Smooth muscle cell (in vitro differentiated cells): ENCODE measurements at regions not wholly inside any gene's neighbourhood (a gene's known extent, or its start where the extent isn't known, plus 50 kb on each side); places are given as distances from the start of the nearest gene placed in this dataset.

ENCODE experiments used
- DNase-seq: peaks from one replicate; lab custom pipeline; 2025; ENCODE audit not compliant: unreplicated experiment; lab: John Stamatoyannopoulos, UW
- H2AFZ ChIP-seq: fragments of 200-600 bp; sonication (generic); 2 replicates; pipeline ENCODE4 v1.6.0; 2016; ENCODE audit warnings: antibody characterized with exemption, low read depth, mild to moderate bottlenecking
- H3F3A ChIP-seq: fragments of 200-600 bp; sonication (generic); 2 replicates; pipeline ENCODE4 v1.6.0; 2017; ENCODE audit warnings: antibody characterized with exemption, low read depth
- H3K27ac ChIP-seq: fragments of 200-600 bp; sonication (generic); 2 replicates; pipeline ENCODE4 v1.5.1; 2016; ENCODE audit warnings: low read depth, mild to moderate bottlenecking
- H3K27me3 ChIP-seq: fragments of 200-600 bp; sonication (generic); 2 replicates; pipeline ENCODE4 v1.6.1; 2016; ENCODE audit warnings: low read depth, mild to moderate bottlenecking
- H3K36me3 ChIP-seq: fragments of 200-600 bp; sonication (generic); 2 replicates; pipeline ENCODE4 v1.5.1; 2016; ENCODE audit warnings: low read depth
- H3K4me1 ChIP-seq: fragments of 200-600 bp; sonication (generic); 2 replicates; pipeline ENCODE4 v1.5.1; 2016; ENCODE audit warnings: low read depth
- H3K4me2 ChIP-seq: fragments of 200-600 bp; sonication (generic); 2 replicates; pipeline ENCODE4 v1.6.0; 2016; ENCODE audit warnings: mild to moderate bottlenecking
- H3K4me3 ChIP-seq: fragments of 200-600 bp; sonication (generic); 2 replicates; pipeline ENCODE4 v1.5.1; 2016; ENCODE audit warnings: mild to moderate bottlenecking
- H3K79me2 ChIP-seq: fragments of 200-600 bp; sonication (generic); 2 replicates; pipeline ENCODE4 v1.6.0; 2016; ENCODE audit warnings: low read depth, mild to moderate bottlenecking
- H3K9ac ChIP-seq: fragments of 200-600 bp; sonication (generic); 2 replicates; pipeline ENCODE4 v1.6.0; 2016; ENCODE audit warnings: low read depth
- H3K9me3 ChIP-seq: fragments of 200-600 bp; sonication (generic); replicated peaks from 2 replicates; pipeline ENCODE4 v1.5.1; 2016; ENCODE audit warnings: low read depth
- H4K20me1 ChIP-seq: fragments of 200-600 bp; sonication (generic); 2 replicates; pipeline ENCODE4 v1.6.0; 2016; ENCODE audit warnings: low read depth
- CTCF ChIP-seq: fragments of 200-600 bp; sonication (generic); IDR thresholded peaks from 2 replicates; pipeline ENCODE4 v1.5.1; 2017; ENCODE audit warnings: borderline replicate concordance, mild to moderate bottlenecking, antibody characterized with exemption; ENCODE audit not compliant: insufficient read depth, poor library complexity, severe bottlenecking
- WGBS: methylation state at CpG from one replicate; pipeline ENCODE4 v1.1.7; 2016; ENCODE audit warnings: low lambda C conversion rate; 5-methylcytosine and 5-hydroxymethylcytosine counted together

- no peak overlapping the region for H3K27ac ChIP-seq
- H3K4me3 ChIP-seq = no peak overlapping the region
- WGBS = 87% methylated on average over 10 of the region's 10 CpGs
- H3F3A ChIP-seq = no peaks in the 10 kb centered on the region
- no peak overlapping the region for H2AFZ ChIP-seq
- no peak overlapping the region for H3K9ac ChIP-seq
- no peaks in the 10 kb centered on the region for H3K4me1 ChIP-seq
- H3K79me2 ChIP-seq = no peaks in the 10 kb centered on the region
- no peak overlapping the region for H3K4me2 ChIP-seq
- no peaks in the 10 kb centered on the region for H3K9me3 ChIP-seq
- H4K20me1 ChIP-seq = no peaks in the 10 kb centered on the region
- H3K36me3 ChIP-seq = no peaks in the 10 kb centered on the region
- no peak for TF ChIP-seq CTCF
- H3K27me3 ChIP-seq = no peaks in the 10 kb centered on the region
- no peak for DNase-seq
Observed at GRCh38 chr3:110126065-110126464, 788.7 kb upstream of the DPPA4 start.

- DNase-seq = no peak
- Histone ChIP-seq H3K4me3 (no peak overlapping the region), H2AFZ (no peak overlapping the region), H3K4me2 (no peak overlapping the region), H3K9me3 (no peaks in the 10 kb centered on the region), H4K20me1 (no peaks in the 10 kb centered on the region), H3F3A (no peaks in the 10 kb centered on the region), H3K9ac (no peak overlapping the region), H3K27me3 (no peaks in the 10 kb centered on the region), H3K36me3 (no peaks in the 10 kb centered on the region), H3K79me2 (no peaks in the 10 kb centered on the region), H3K27ac (no peak overlapping the region), H3K4me1 (no peaks in the 10 kb centered on the region)
- TF ChIP-seq CTCF = no peak
- 85% methylated on average over 2 of the region's 2 CpGs for WGBS
Observed at GRCh38 chr3:110133971-110134370, 796.6 kb upstream of the DPPA4 start.

GRCh38 chr3:110139048-110139447, 801.7 kb upstream of the DPPA4 start:
- Histone ChIP-seq H4K20me1 (no peaks in the 10 kb centered on the region), H3K4me3 (no peak overlapping the region), H2AFZ (no peak overlapping the region), H3K9ac (no peak overlapping the region), H3F3A (no peaks in the 10 kb centered on the region), H3K4me2 (no peak overlapping the region), H3K9me3 (no peaks in the 10 kb centered on the region), H3K4me1 (no peaks in the 10 kb centered on the region), H3K36me3 (no peaks in the 10 kb centered on the region), H3K79me2 (no peaks in the 10 kb centered on the region), H3K27me3 (no peaks in the 10 kb centered on the region), H3K27ac (no peak overlapping the region)
- WGBS = 87% methylated on average over 4 of the region's 4 CpGs
- DNase-seq = no peak
- TF ChIP-seq CTCF = no peak

GRCh38 chr3:110139821-110140220, 802.5 kb upstream of the DPPA4 start:
- H3K4me3 ChIP-seq = no peak overlapping the region
- H4K20me1 ChIP-seq = no peaks in the 10 kb centered on the region
- no peaks in the 10 kb centered on the region for H3K9me3 ChIP-seq
- H3F3A ChIP-seq = no peaks in the 10 kb centered on the region
- no peaks in the 10 kb centered on the region for H3K27me3 ChIP-seq
- H2AFZ ChIP-seq = peak overlapping the region; percentile 53
- no peaks in the 10 kb centered on the region for H3K36me3 ChIP-seq
- no peaks in the 10 kb centered on the region for H3K79me2 ChIP-seq
- H3K4me1 ChIP-seq = no peaks in the 10 kb centered on the region
- H3K9ac ChIP-seq = no peak overlapping the region
- no peak overlapping the region for H3K27ac ChIP-seq
- no peak for TF ChIP-seq CTCF
- no peak overlapping the region for H3K4me2 ChIP-seq
- DNase-seq = no peak
- 97% methylated on average over 2 of the region's 2 CpGs for WGBS
